SK-N-MC (cell line): ENCODE measurements at regions not wholly inside any gene's neighbourhood (a gene's known extent, or its start where the extent isn't known, plus 50 kb on each side); places are given as distances from the start of the nearest gene placed in this dataset.

ENCODE experiments used
- EZH2 ChIP-seq: fragments of 200-600 bp; sonication (generic); IDR thresholded peaks from one replicate; pipeline ENCODE4 v1.6.1; 2017; ENCODE audit warnings: antibody characterized with exemption
- FOXP2 ChIP-seq: optimal IDR thresholded peaks from 2 replicates; pipeline ENCODE3; 2011; ENCODE audit warnings: mild to moderate bottlenecking, moderate library complexity; ENCODE audit not compliant: insufficient read depth; ENCODE audit errors: extremely low read length, control extremely low read depth
- POLR2AphosphoS5 ChIP-seq: IDR thresholded peaks from 2 replicates; pipeline ENCODE4 v1.6.1; 2012; ENCODE audit warnings: mild to moderate bottlenecking, low read depth, low read length, borderline replicate concordance

DNA sequence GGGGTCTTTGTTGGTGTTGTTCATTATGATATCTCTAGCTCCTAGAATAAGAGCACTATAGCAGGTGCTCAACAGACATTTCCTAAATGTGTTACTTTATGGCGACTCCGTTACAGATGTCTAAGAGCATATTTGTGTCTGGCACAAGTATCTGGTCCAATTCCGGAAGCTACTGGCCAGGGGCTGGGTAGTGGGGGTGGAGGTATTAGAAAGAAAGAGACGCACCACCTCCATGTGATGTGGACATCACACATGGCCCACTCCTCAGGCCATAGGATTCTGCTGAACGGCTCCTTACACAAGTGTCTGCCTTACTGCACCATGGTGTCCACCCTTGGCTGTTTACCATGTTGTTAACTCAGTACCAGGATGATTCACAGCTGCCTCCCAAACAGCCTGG, 296.8 kb upstream of the MKI67 start:
- TF ChIP-seq POLR2AphosphoS5 (no peak), EZH2 (no peak), FOXP2 (no peak)
